ENCODE measurements at regions not wholly inside any gene's neighbourhood (a gene's known extent, or its start where the extent isn't known, plus 50 kb on each side); places are given as distances from the start of the nearest gene placed in this dataset.
A peak's percentile ranks its signal among the peaks of the same experiment; 100 is the strongest.

GRCh38 chr4:11496351-11496829 lies 67.7 kb upstream of the HS3ST1 start:
- H3K4me3 Mint-ChIP-seq: no peak overlapping the region
- no peaks in the 10 kb centered on the region for H3K27me3 Mint-ChIP-seq
- H3K36me3 Mint-ChIP-seq (ENCODE audit: low read depth): no peaks in the 10 kb centered on the region
- H3K27ac Mint-ChIP-seq: peak overlapping the region; percentile 54
- peaks cover 3% of the 10 kb centered on the region for H3K9me3 Mint-ChIP-seq
- H3K4me1 Mint-ChIP-seq (ENCODE audit: low read depth): peaks cover 13% of the 10 kb centered on the region

- H3K36me3 Mint-ChIP-seq (ENCODE audit: low read depth): no peaks in the 10 kb centered on the region
- H3K4me3 Mint-ChIP-seq: no peak overlapping the region
- H3K27ac Mint-ChIP-seq: no peak overlapping the region
- H3K27me3 Mint-ChIP-seq: no peaks in the 10 kb centered on the region
- peaks cover 13% of the 10 kb centered on the region for H3K4me1 Mint-ChIP-seq (ENCODE audit: low read depth)
- peaks cover 3% of the 10 kb centered on the region for H3K9me3 Mint-ChIP-seq
These were observed 67.1 kb upstream of the HS3ST1 start for GRCh38 chr4:11495818-11496217.

DNA sequence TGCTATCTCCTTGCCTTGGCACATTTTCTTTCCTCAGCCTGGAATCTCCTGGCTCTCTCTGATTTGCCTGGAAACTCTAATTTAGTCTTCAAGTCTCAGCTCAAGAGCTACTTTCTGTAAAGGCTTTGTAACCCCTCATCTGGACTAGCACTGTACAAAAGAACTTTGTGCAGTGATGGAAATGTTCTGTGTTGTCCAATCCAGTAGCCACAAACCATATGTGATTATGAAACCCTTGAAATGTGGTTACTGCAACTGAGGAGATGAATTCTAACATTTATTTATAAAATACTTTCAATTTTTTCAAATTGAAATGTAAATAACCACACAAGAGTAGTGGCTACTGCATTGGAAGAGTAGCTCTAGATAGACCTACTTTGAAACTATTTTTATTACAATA lies 66.6 kb upstream of the HS3ST1 start:
- Mint-ChIP-seq H3K4me1 (ENCODE audit: low read depth) (peaks cover 13% of the 10 kb centered on the region), H3K27ac (no peak overlapping the region), H3K9me3 (peaks cover 3% of the 10 kb centered on the region), H3K27me3 (no peaks in the 10 kb centered on the region), H3K4me3 (no peak overlapping the region), H3K36me3 (ENCODE audit: low read depth) (no peaks in the 10 kb centered on the region)

DNA sequence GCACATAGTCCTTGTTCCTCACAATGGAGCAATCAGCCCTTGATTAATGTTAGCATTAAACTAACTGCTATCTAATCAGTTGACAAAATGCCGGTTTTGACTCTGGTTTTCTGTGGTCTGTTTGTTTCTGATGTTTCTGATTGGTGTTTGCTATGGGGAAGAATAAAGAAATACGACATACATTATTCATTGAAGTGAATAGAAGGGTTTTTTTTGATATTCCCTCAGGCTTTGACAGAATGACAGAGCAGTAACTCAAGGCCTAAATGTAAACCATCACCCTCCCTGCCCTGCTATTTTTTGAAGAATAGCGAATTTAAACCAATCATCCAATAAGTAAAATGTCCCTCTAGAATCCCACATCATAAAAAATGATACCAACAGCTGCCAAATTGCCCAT lies 65.5 kb upstream of the HS3ST1 start:
- Mint-ChIP-seq H3K4me3 (no peak overlapping the region), H3K27ac (no peak overlapping the region), H3K9me3 (peaks cover 3% of the 10 kb centered on the region), H3K4me1 (ENCODE audit: low read depth) (peaks cover 16% of the 10 kb centered on the region), H3K36me3 (ENCODE audit: low read depth) (no peaks in the 10 kb centered on the region), H3K27me3 (no peaks in the 10 kb centered on the region)

DNA sequence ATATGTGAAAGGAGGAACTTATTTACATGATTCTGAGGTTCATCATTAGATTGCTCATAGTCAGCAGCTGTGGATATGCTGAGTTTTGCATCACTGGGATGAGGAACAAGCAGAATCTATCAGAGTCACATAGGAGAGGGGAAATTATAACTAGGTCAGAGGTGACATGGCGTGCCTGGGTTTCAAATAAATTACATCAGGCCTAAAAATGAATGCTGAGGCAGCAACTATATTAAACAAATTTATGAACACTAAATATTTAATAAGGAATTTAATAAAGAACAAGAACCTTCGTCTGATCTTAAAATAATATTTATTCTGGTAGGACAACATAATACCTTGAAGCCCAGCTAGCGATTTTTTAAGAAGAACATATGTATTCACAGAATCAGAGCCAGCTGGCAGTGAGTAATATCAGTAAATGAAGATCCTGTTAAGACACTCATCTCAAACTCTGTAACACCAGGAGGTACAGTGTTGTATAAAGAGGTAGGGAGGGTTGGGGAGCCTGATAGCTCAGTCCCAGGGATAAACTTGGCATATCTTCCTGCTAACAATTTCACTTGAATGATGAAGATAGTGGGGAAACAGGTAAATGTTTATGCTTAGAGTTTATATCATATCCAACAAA lies 60.9 kb upstream of the HS3ST1 start:
- Mint-ChIP-seq H3K4me1 (ENCODE audit: low read depth) (peaks cover 26% of the 10 kb centered on the region), H3K4me3 (no peak overlapping the region), H3K27me3 (no peaks in the 10 kb centered on the region), H3K36me3 (ENCODE audit: low read depth) (no peaks in the 10 kb centered on the region), H3K9me3 (peaks cover 3% of the 10 kb centered on the region), H3K27ac (no peak overlapping the region)

DNA sequence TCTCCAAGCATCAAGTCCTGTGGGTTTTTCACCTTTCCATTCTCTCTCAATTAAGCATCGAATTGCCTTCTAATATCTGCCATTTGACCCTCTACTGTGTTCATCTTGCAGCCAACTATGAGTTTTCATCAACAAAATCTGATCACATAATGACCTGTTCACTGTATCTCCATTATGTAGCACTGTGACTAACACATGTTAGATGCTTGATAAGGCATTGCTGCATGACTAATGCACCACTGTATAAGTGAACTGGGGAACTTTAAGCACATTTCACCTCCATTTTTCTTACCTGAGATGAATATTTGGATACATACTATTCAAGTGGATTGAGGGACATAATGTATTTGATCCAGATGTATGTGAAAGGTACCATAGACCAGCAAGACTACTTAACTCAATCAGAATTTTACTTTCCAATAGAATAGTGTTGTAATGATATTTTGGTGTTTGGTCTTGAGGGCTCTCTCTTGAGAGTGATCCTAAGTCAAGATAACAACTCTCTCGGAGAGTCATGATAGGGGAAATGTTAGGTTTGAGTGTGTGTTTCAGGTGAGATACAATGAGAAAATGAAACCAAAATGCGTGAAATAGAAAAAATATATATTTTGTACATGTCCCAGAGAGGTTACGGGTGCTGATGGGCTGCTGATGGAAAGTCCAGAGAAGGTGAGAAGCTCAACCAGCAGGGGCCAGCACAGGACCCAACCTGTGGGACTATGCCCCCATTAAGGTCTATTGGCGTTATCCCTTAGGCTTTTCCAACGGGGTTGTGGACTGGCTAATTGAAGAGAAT lies 60.2 kb upstream of the HS3ST1 start:
- Mint-ChIP-seq H3K27ac (no peak overlapping the region), H3K36me3 (ENCODE audit: low read depth) (no peaks in the 10 kb centered on the region), H3K4me1 (ENCODE audit: low read depth) (peaks cover 26% of the 10 kb centered on the region), H3K27me3 (no peaks in the 10 kb centered on the region), H3K4me3 (no peak overlapping the region), H3K9me3 (peaks cover 4% of the 10 kb centered on the region)

GRCh38 chr4:11487868-11488544 lies 59.3 kb upstream of the HS3ST1 start:
- H3K4me3 Mint-ChIP-seq: no peak overlapping the region
- no peaks in the 10 kb centered on the region for H3K36me3 Mint-ChIP-seq (ENCODE audit: low read depth)
- H3K27ac Mint-ChIP-seq: no peak overlapping the region
- peaks cover 4% of the 10 kb centered on the region for H3K9me3 Mint-ChIP-seq
- H3K4me1 Mint-ChIP-seq (ENCODE audit: low read depth): peaks cover 34% of the 10 kb centered on the region
- H3K27me3 Mint-ChIP-seq: no peaks in the 10 kb centered on the region

DNA sequence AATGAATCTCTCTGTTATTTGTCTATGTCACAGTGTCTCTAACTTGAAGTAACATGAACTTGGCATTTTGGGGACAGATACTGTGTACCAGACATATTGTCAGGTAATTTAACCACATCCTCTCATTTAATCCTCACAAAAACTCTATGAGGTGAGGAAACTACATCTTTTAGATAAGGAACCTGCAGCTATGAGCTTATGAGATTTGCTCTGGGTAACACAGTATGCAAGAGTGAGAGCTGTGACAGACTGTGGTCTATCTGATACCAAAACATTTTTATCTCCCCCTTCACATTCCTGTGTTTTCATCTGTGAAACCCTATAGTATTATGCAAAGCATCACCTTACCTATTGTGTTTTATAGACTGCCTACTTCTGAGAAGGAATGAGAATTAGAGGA lies 58.4 kb upstream of the HS3ST1 start:
- no peaks in the 10 kb centered on the region for H3K36me3 Mint-ChIP-seq (ENCODE audit: low read depth)

GRCh38 chr4:11485926-11486325 lies 57.2 kb upstream of the HS3ST1 start:
- Mint-ChIP-seq H3K27me3 (no peaks in the 10 kb centered on the region), H3K9me3 (peaks cover 4% of the 10 kb centered on the region), H3K4me3 (no peak overlapping the region), H3K4me1 (ENCODE audit: low read depth) (peaks cover 41% of the 10 kb centered on the region), H3K36me3 (ENCODE audit: low read depth) (no peaks in the 10 kb centered on the region), H3K27ac (no peak overlapping the region)

More for the DNA sequence above, 58.4 kb upstream of the HS3ST1 start:
- H3K27me3 Mint-ChIP-seq: no peaks in the 10 kb centered on the region
- H3K9me3 Mint-ChIP-seq: peaks cover 4% of the 10 kb centered on the region
- no peak overlapping the region for H3K27ac Mint-ChIP-seq
- no peak overlapping the region for H3K4me3 Mint-ChIP-seq
- peaks cover 41% of the 10 kb centered on the region for H3K4me1 Mint-ChIP-seq (ENCODE audit: low read depth)

DNA sequence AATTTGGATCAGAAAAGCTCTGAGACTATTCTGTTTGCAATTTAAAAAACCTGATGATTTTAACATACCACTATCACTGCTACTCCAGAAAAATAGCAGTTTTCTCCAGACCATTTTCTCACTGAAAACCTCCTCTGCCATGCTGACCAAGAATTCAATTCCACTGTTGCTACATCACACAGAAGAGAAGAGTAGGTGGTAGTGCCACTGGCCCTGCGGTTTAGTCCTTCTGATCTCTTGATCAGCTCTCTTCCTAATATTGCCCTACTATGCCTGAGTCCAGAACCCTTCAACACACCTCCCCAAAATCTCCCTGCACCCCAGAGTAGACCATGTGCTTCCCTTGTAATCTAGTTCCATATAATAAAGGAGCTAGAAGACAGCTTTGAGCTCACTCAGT lies 55.8 kb upstream of the HS3ST1 start:
- Mint-ChIP-seq H3K27me3 (no peaks in the 10 kb centered on the region), H3K27ac (no peak overlapping the region), H3K36me3 (ENCODE audit: low read depth) (no peaks in the 10 kb centered on the region), H3K4me1 (ENCODE audit: low read depth) (peaks cover 41% of the 10 kb centered on the region), H3K9me3 (peaks cover 4% of the 10 kb centered on the region), H3K4me3 (no peak overlapping the region)

DNA sequence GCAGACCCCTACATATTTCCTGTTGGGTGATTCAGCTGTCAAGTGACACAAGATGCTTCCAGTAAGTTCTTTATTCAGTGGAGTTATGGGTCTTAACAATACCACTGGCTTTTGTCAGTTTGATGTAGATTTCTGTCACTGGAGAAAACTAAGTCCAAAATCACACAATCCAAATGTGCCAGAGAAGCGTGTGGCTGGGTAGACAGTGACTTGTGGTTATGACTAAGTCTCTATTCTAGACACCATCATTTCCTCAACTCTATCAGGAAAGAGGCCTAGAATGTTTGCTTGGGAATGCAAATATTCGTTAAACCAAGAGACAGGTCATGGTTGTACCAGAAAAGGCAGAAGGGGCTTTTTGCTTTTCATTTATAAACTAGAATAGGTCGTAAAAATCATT lies 54.4 kb upstream of the HS3ST1 start:
- peaks cover 4% of the 10 kb centered on the region for H3K9me3 Mint-ChIP-seq
- H3K4me1 Mint-ChIP-seq (ENCODE audit: low read depth): peaks cover 28% of the 10 kb centered on the region
- no peaks in the 10 kb centered on the region for H3K36me3 Mint-ChIP-seq (ENCODE audit: low read depth)
- H3K27me3 Mint-ChIP-seq: no peaks in the 10 kb centered on the region
- H3K4me3 Mint-ChIP-seq: no peak overlapping the region
- no peak overlapping the region for H3K27ac Mint-ChIP-seq

DNA sequence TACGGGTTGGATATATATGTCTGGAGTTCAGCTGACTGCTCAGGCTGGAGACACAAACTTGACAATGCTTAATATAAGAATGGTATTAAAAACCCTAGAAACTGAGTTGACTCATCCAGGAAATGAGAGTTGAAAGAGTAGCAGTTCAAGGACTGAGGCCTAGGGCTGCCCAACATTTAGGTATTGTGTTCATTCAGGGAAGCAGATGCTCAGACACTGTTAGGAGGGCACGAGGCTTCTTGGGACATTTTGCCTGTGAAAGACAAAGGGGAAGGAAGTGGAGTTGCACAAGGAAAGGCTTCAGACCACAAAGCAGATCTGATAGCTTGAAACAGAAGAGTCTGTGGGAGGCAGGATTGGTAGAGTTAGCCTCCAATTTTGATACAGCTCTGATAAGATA lies 52.0 kb upstream of the HS3ST1 start:
- H3K9me3 Mint-ChIP-seq: peaks cover 4% of the 10 kb centered on the region
- H3K4me3 Mint-ChIP-seq: no peak overlapping the region
- no peaks in the 10 kb centered on the region for H3K27me3 Mint-ChIP-seq
- no peaks in the 10 kb centered on the region for H3K36me3 Mint-ChIP-seq (ENCODE audit: low read depth)
- H3K27ac Mint-ChIP-seq: no peak overlapping the region
- H3K4me1 Mint-ChIP-seq (ENCODE audit: low read depth): peaks cover 17% of the 10 kb centered on the region

Measured in stimulated activated naive CD8-positive, alpha-beta T cell treated with anti-CD3 and anti-CD28 coated beads, Interleukin-15, Interleukin-2, amounts not matched to agents 100 ng/mL and 50 ng/mL, for 24 hours (primary cell).